ENCODE measurements at regions not wholly inside any gene's neighbourhood (a gene's known extent, or its start where the extent isn't known, plus 50 kb on each side); places are given as distances from the start of the nearest gene placed in this dataset.

DNA sequence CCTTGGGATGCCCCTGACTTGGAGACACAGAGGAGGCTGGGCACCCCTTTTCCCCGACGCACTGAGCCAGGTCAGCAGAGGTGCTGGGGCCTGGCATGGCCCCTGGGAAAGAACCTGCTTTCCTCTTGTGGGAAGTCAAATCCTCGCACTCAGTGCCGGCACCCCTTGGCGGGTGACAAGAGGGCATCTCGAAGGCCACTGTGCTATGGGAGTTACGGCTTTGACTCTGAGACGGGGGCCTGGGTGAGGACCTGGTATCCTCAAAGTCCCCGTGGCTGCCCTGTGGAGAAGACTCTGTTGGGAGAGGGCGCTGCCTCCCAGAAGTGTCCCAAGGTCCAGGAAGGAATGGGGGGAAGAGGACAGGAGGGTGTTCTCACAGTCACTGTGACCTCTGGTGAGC, 117.0 kb downstream of the METRNL start:
- Mint-ChIP-seq H3K9me3 (ENCODE audit: insufficient read depth) (no peaks in the 10 kb centered on the region), H3K27me3 (peaks cover under 1% of the 10 kb centered on the region), H3K27ac (no peak overlapping the region), H3K4me3 (no peak overlapping the region), H3K4me1 (peaks cover 39% of the 10 kb centered on the region)
- Histone ChIP-seq H3K36me3 (replicated peaks in 1 of 2; ENCODE audit: control extremely low read depth in 1 of 2, control insufficient read depth in 1 of 2, extremely low read depth in 1 of 2, insufficient read depth in 2 of 2, low read length in 1 of 2) (no peaks in the 10 kb centered on the region), H3K9ac (ENCODE audit: low read length) (no peak overlapping the region), H3K4me2 (replicated peaks; ENCODE audit: low read depth, low read length, poor library complexity, severe bottlenecking) (no peak overlapping the region), H3K27ac (ENCODE audit: low read length in 2 of 2) (no peak overlapping the region), H3K4me3 (ENCODE audit: control extremely low read depth in 1 of 5, extremely low read depth in 1 of 5, insufficient read depth in 1 of 5, low read depth in 2 of 5, low read length in 4 of 5) (no peak overlapping the region), H4K20me1 (ENCODE audit: control insufficient read depth, insufficient read depth, low read length, poor library complexity, severe bottlenecking) (no peaks in the 10 kb centered on the region), H3K27me3 (replicated peaks in 1 of 4; ENCODE audit: control extremely low read depth in 1 of 4, control insufficient read depth in 3 of 4, insufficient read depth in 4 of 4, low read length in 3 of 4) (peaks cover 0 to 17% (median 2%) of the 10 kb centered on the region in 4 experiments), H3K9me3 (ENCODE audit: control extremely low read depth in 1 of 3, control insufficient read depth in 2 of 3, insufficient read depth in 1 of 3, low read length in 2 of 3) (peaks cover 0 to 13% (median 0%) of the 10 kb centered on the region in 3 donors), H3K4me1 (ENCODE audit: control insufficient read depth in 2 of 2, insufficient read depth in 2 of 2, low read length in 2 of 2) (peaks cover 36 to 44% of the 10 kb centered on the region in 2 donors), H2AFZ (ENCODE audit: insufficient read depth, low read depth, low read length, poor library complexity, severe bottlenecking) (no peak overlapping the region), H3K79me2 (ENCODE audit: control insufficient read depth, insufficient read depth, low read length) (no peaks in the 10 kb centered on the region)
- ChIA-PET POLR2A (no interaction called here), CTCF (no interaction called here)
- DNase-seq = no peak
- intact Hi-C loops (cut with micrococcal nuclease) = no loop called here
- WGBS (ENCODE audit: insufficient coverage) = 95% methylated on average over 10 of the region's 10 CpGs
- ATAC-seq (ENCODE audit: low read depth) = no peak
- TF ChIP-seq, protein P1, sequence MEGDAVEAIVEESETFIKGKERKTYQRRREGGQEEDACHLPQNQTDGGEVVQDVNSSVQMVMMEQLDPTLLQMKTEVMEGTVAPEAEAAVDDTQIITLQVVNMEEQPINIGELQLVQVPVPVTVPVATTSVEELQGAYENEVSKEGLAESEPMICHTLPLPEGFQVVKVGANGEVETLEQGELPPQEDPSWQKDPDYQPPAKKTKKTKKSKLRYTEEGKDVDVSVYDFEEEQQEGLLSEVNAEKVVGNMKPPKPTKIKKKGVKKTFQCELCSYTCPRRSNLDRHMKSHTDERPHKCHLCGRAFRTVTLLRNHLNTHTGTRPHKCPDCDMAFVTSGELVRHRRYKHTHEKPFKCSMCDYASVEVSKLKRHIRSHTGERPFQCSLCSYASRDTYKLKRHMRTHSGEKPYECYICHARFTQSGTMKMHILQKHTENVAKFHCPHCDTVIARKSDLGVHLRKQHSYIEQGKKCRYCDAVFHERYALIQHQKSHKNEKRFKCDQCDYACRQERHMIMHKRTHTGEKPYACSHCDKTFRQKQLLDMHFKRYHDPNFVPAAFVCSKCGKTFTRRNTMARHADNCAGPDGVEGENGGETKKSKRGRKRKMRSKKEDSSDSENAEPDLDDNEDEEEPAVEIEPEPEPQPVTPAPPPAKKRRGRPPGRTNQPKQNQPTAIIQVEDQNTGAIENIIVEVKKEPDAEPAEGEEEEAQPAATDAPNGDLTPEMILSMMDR (IDR thresholded peaks at IDR 0.05) = no peak
- TF ChIP-seq EZH2 (IDR thresholded peaks at IDR 0.05; ENCODE audit: borderline replicate concordance, insufficient read depth, low read depth, low read length, poor library complexity, severe bottlenecking) = no peak

DNA sequence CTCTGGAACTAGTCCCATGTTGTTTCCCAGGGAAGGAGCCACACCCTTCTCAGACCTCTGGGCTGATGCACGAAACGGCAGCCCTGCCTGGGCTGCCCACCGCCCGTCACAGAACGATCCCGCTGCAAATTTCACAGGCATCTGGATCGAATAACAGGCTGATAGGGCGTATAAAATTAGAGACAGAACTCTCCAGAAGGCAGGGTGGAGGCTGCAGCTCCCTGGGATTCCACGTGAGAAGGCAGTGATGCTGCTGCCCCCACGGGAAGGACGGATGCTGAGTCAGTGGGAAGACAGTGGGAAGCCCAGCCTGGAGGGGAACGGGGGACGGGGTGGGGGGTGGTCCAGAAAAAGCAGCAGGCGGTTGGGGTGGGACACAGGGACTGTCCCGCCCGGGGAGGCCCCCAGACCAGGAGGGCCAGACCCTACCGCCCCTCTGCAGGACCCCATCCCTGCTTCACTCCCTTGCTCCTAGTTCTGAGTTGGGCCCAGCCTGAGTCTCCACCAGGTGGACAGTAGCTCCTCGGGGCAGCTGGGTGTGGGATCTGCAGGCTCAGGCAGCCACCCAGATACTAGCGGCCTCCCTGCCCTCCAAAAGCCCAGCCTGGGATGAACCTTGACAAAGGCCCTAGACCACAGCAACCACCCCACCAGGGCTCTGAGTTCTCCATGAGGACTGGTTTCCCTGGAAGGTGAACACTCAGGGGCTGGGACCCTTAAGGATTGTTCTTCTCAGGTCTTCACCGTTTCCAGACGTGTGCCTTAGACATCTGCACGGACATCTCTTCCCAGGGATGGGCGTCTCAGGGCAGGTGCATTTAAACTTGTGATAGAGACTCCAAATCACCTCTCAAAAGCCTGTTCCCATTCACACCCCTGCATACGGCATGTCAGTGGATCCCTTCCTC, 117.8 kb downstream of the METRNL start:
- Histone ChIP-seq H3K4me2 (replicated peaks; ENCODE audit: low read depth, low read length, poor library complexity, severe bottlenecking) (no peak overlapping the region), H3K27me3 (replicated peaks in 1 of 4; ENCODE audit: control extremely low read depth in 1 of 4, control insufficient read depth in 3 of 4, insufficient read depth in 4 of 4, low read length in 3 of 4) (peaks cover 0 to 17% (median 2%) of the 10 kb centered on the region in 4 experiments), H3K4me3 (ENCODE audit: control extremely low read depth in 1 of 5, extremely low read depth in 1 of 5, insufficient read depth in 1 of 5, low read depth in 2 of 5, low read length in 4 of 5) (no peak overlapping the region), H4K20me1 (ENCODE audit: control insufficient read depth, insufficient read depth, low read length, poor library complexity, severe bottlenecking) (no peaks in the 10 kb centered on the region), H3K9ac (ENCODE audit: low read length) (no peak overlapping the region), H3K36me3 (replicated peaks in 1 of 2; ENCODE audit: control extremely low read depth in 1 of 2, control insufficient read depth in 1 of 2, extremely low read depth in 1 of 2, insufficient read depth in 2 of 2, low read length in 1 of 2) (no peaks in the 10 kb centered on the region), H3K27ac (ENCODE audit: low read length in 2 of 2) (no peak overlapping the region), H3K79me2 (ENCODE audit: control insufficient read depth, insufficient read depth, low read length) (no peaks in the 10 kb centered on the region), H3K9me3 (ENCODE audit: control extremely low read depth in 1 of 3, control insufficient read depth in 2 of 3, insufficient read depth in 1 of 3, low read length in 2 of 3) (peaks cover 0 to 13% (median 0%) of the 10 kb centered on the region in 3 donors), H3K4me1 (ENCODE audit: control insufficient read depth in 2 of 2, insufficient read depth in 2 of 2, low read length in 2 of 2) (peaks cover 36 to 45% of the 10 kb centered on the region in 2 donors), H2AFZ (ENCODE audit: insufficient read depth, low read depth, low read length, poor library complexity, severe bottlenecking) (no peak overlapping the region)
- ChIA-PET POLR2A (interaction anchor here (0.7 kb wide), 1 partner anchor 107 kb away, joined by 8 read pairs; no protein-coding TSS in a partner anchor), CTCF (interaction anchor here (0.7 to 7.3 kb wide), 2 partner anchors 339 to 416 kb away, joined by 6 to 65 read pairs; no protein-coding TSS in a partner anchor)
- intact Hi-C loops (cut with micrococcal nuclease) = no loop called here
- H3K9me3 Mint-ChIP-seq (ENCODE audit: insufficient read depth) = no peaks in the 10 kb centered on the region
- no peak overlapping the region for H3K4me3 Mint-ChIP-seq
- no peak for DNase-seq
- 97% methylated on average over 20 of the region's 24 CpGs for WGBS (ENCODE audit: insufficient coverage)
- no peak overlapping the region for H3K27ac Mint-ChIP-seq
- H3K4me1 Mint-ChIP-seq = peaks cover 42% of the 10 kb centered on the region
- ATAC-seq (ENCODE audit: low read depth) = no peak
- TF ChIP-seq, protein P1 (IDR thresholded peaks at IDR 0.05) = no peak
- no peak for TF ChIP-seq EZH2 (IDR thresholded peaks at IDR 0.05; ENCODE audit: borderline replicate concordance, insufficient read depth, low read depth, low read length, poor library complexity, severe bottlenecking)
- H3K27me3 Mint-ChIP-seq = no peaks in the 10 kb centered on the region

Data from B cell (primary cell).